ENCODE measurements at regions not wholly inside any gene's neighbourhood (a gene's known extent, or its start where the extent isn't known, plus 50 kb on each side); places are given as distances from the start of the nearest gene placed in this dataset.
A peak's percentile ranks its signal among the peaks of the same experiment; 100 is the strongest.
"Not testable (repeated sequence)": the region's sequence is repeated elsewhere in the genome, so short reads cannot be mapped to it uniquely, and the experiment has no call there.

- no peak overlapping the region for H2AFZ ChIP-seq
- no peaks in the 10 kb centered on the region for H4K20me1 ChIP-seq (ENCODE audit: insufficient read depth)
- H3K27me3 ChIP-seq (ENCODE audit: insufficient read depth, low read depth), result no peaks in the 10 kb centered on the region
- ChIA-PET CTCF (no interaction called here), POLR2A (ENCODE audit: unreplicated experiment) (interaction anchor here (0.5 to 0.7 kb wide), 2 partner anchors 31 to 221 kb away, joined by 3 to 11 read pairs; no protein-coding TSS in a partner anchor)
- H3K9me2 ChIP-seq (ENCODE audit: insufficient read depth), result no peaks in the 10 kb centered on the region
- no peak for DNase-seq
- BruUV-seq (replicated peaks), result no TSS peak
- no peaks in the 10 kb centered on the region for H3K36me3 ChIP-seq (ENCODE audit: low read depth)
- no peak overlapping the region for H3K4me3 ChIP-seq
- TF ChIP-seq, protein P1, sequence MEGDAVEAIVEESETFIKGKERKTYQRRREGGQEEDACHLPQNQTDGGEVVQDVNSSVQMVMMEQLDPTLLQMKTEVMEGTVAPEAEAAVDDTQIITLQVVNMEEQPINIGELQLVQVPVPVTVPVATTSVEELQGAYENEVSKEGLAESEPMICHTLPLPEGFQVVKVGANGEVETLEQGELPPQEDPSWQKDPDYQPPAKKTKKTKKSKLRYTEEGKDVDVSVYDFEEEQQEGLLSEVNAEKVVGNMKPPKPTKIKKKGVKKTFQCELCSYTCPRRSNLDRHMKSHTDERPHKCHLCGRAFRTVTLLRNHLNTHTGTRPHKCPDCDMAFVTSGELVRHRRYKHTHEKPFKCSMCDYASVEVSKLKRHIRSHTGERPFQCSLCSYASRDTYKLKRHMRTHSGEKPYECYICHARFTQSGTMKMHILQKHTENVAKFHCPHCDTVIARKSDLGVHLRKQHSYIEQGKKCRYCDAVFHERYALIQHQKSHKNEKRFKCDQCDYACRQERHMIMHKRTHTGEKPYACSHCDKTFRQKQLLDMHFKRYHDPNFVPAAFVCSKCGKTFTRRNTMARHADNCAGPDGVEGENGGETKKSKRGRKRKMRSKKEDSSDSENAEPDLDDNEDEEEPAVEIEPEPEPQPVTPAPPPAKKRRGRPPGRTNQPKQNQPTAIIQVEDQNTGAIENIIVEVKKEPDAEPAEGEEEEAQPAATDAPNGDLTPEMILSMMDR (conservative IDR thresholded peaks at IDR 0.05), result no peak
- no peak for TF ChIP-seq EZH2 (IDR thresholded peaks at IDR 0.05; ENCODE audit: low read depth)
- H3F3A ChIP-seq (ENCODE audit: insufficient read depth, low read depth), result no peaks in the 10 kb centered on the region; the same call in 1 of the 2 replicates
- no peaks in the 10 kb centered on the region for H3K79me2 ChIP-seq (ENCODE audit: low read depth)
- H3K4me1 ChIP-seq (replicated peaks; ENCODE audit: insufficient read depth), result no peaks in the 10 kb centered on the region
- intact Hi-C loops (cut with micrococcal nuclease; ENCODE audit: unreplicated experiment), result no loop called here
- no peak overlapping the region for H3K27ac ChIP-seq
- no peak overlapping the region for H3K4me2 ChIP-seq
- 0 out of 2 replicates have a peak, but pooled peaks cover 2% of the 10 kb centered on the region for H3K9me3 ChIP-seq (ENCODE audit: insufficient read depth, low read depth)
These were observed 136.0 kb downstream of the LMLN start for GRCh38 chr3:198096015-198096414.

- Histone ChIP-seq H3F3A (ENCODE audit: insufficient read depth, low read depth) (no peaks in the 10 kb centered on the region; the same call in 1 of the 2 replicates), H3K9me3 (ENCODE audit: insufficient read depth, low read depth) (0 out of 2 replicates have a peak, but pooled peaks cover 2% of the 10 kb centered on the region), H2AFZ (no peak overlapping the region), H3K4me3 (no peak overlapping the region), H3K36me3 (ENCODE audit: low read depth) (no peaks in the 10 kb centered on the region), H3K79me2 (ENCODE audit: low read depth) (no peaks in the 10 kb centered on the region), H4K20me1 (ENCODE audit: insufficient read depth) (no peaks in the 10 kb centered on the region), H3K4me2 (peak overlapping the region; percentile 17; the same call in 1 of the 2 replicates), H3K4me1 (replicated peaks; ENCODE audit: insufficient read depth) (no peaks in the 10 kb centered on the region), H3K27ac (no peak overlapping the region), H3K9me2 (ENCODE audit: insufficient read depth) (no peaks in the 10 kb centered on the region), H3K27me3 (ENCODE audit: insufficient read depth, low read depth) (no peaks in the 10 kb centered on the region)
- ChIA-PET CTCF (no interaction called here), POLR2A (ENCODE audit: unreplicated experiment) (no interaction called here)
- TF ChIP-seq EZH2 (IDR thresholded peaks at IDR 0.05; ENCODE audit: low read depth), result no peak
- TF ChIP-seq, protein P1 (conservative IDR thresholded peaks at IDR 0.05), result no peak
- intact Hi-C loops (cut with micrococcal nuclease; ENCODE audit: unreplicated experiment), result no loop called here
- no peak for DNase-seq
- no TSS peak for BruUV-seq (replicated peaks)
These were observed 137.0 kb downstream of the LMLN start for GRCh38 chr3:198097048-198097447.

GRCh38 chr3:198098661-198099081 is 138.7 kb downstream of the LMLN start:
- BruUV-seq (replicated peaks); H2AFZ ChIP-seq; H3K4me2 ChIP-seq; DNase-seq; H3K9me3 ChIP-seq (ENCODE audit: insufficient read depth, low read depth); CTCF ChIA-PET; POLR2A ChIA-PET (ENCODE audit: unreplicated experiment); H3K4me3 ChIP-seq; H3K79me2 ChIP-seq (ENCODE audit: low read depth); H3K27me3 ChIP-seq (ENCODE audit: insufficient read depth, low read depth); H3K4me1 ChIP-seq (replicated peaks; ENCODE audit: insufficient read depth); H3K9me2 ChIP-seq (ENCODE audit: insufficient read depth); intact Hi-C loops (cut with micrococcal nuclease; ENCODE audit: unreplicated experiment); H3K27ac ChIP-seq; H3K36me3 ChIP-seq (ENCODE audit: low read depth); H4K20me1 ChIP-seq (ENCODE audit: insufficient read depth); H3F3A ChIP-seq (ENCODE audit: insufficient read depth, low read depth): not testable (repeated sequence)

DNA sequence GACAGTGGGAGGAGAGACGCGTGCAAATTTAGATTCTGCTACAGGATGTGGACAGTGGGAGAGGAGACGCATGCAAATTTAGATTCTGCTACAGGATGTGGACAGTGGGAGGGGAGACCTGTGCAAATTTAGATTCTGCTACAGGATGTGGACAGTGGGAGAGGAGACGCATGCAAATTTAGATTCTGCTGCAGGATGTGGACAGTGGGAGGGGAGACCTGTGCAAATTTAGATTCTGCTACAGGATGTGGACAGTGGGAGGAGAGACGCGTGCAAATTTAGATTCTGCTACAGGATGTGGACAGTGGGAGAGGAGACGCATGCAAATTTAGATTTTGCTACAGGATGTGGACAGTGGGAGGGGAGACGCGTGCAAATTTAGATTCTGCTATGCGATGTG is 143.1 kb downstream of the LMLN start:
- H4K20me1 ChIP-seq (ENCODE audit: insufficient read depth); H3K9me2 ChIP-seq (ENCODE audit: insufficient read depth); BruUV-seq (replicated peaks); H3K9me3 ChIP-seq (ENCODE audit: insufficient read depth, low read depth); DNase-seq; H3K79me2 ChIP-seq (ENCODE audit: low read depth); H3K4me3 ChIP-seq; intact Hi-C loops (cut with micrococcal nuclease; ENCODE audit: unreplicated experiment); H3K4me2 ChIP-seq; H3K36me3 ChIP-seq (ENCODE audit: low read depth); H3F3A ChIP-seq (ENCODE audit: insufficient read depth, low read depth); H3K27ac ChIP-seq; H2AFZ ChIP-seq; POLR2A ChIA-PET (ENCODE audit: unreplicated experiment); H3K27me3 ChIP-seq (ENCODE audit: insufficient read depth, low read depth); H3K4me1 ChIP-seq (replicated peaks; ENCODE audit: insufficient read depth); CTCF ChIA-PET: not testable (repeated sequence)

Data from PC-9 (cell line).